HEK293T (cell line): ENCODE measurements at regions not wholly inside any gene's neighbourhood (a gene's known extent, or its start where the extent isn't known, plus 50 kb on each side); places are given as distances from the start of the nearest gene placed in this dataset.

Source experiments
- FOXM1 ChIP-seq: fragments of 450-650 bp; IDR thresholded peaks from 2 replicates; pipeline ENCODE4 v1.6.1; 2017; ENCODE audit warnings: mild to moderate bottlenecking, borderline replicate concordance
- NFRKB ChIP-seq: fragments of 450-650 bp; IDR thresholded peaks from 2 replicates; pipeline ENCODE4 v1.6.1; 2016; ENCODE audit warnings: mild to moderate bottlenecking, moderate library complexity
- SP1 ChIP-seq: fragments of 450-650 bp; IDR thresholded peaks from 2 replicates; pipeline ENCODE4 v1.6.1; 2017
- ZNF384 ChIP-seq: fragments of 450-650 bp; IDR thresholded peaks from 2 replicates; pipeline ENCODE4 v1.6.1; 2016

- TF ChIP-seq SP1 (no peak), NFRKB (no peak), ZNF384 (no peak), FOXM1 (no peak)
Measured at GRCh38 chr2:120546048-120546864, 189.4 kb upstream of the GLI2 start.
